K562 (cell line): ENCODE measurements at regions not wholly inside any gene's neighbourhood (a gene's known extent, or its start where the extent isn't known, plus 50 kb on each side); places are given as distances from the start of the nearest gene placed in this dataset.

Experiments used
- ATAC-seq: fragments of 200-7000 bp; cut with Tn5 transposase; 3 replicates; pipeline ENCODE4 v1.9.1; 2020; ENCODE audit warnings: moderate library complexity
- BruUV-seq: library from RNA; stranded (reverse); fragments of 400-500 nt; replicated peaks from 2 replicates; lab custom pipeline; 2021; lab: Mats Ljungman, UMichigan
- CTCF ChIA-PET: fragments of 300-600 bp; formaldehyde crosslinking; extraction: SDS; loops from one replicate; lab custom pipeline; 2021; ENCODE audit warnings: low intra/inter-chr PET ratio; lab: Yijun Ruan, JAX
- POLR2A ChIA-PET: fragments of 300-600, 350-650 bp; sonication (Branson Sonifier 250); formaldehyde crosslinking; extraction: SDS; loops from one replicate; lab custom pipeline; 2021; ENCODE audit warnings: antibody characterized with exemption, inconsistent platforms; lab: Yijun Ruan, JAX
- DNase-seq, 4 experiments: peaks; one replicate each; pipeline versions ENCODE4 v3.0.0 to v3.0.0-alpha.2; 2011 to 2018; ENCODE audit warnings: low spot score in 3 of 4, mixed read lengths in 3 of 4; ENCODE audit errors: extremely low read depth in 1 of 4
- FAIRE-seq: peaks from 2 replicates; lab custom pipeline; 2011; peaks lifted over from hg19 to GRCh38; lab: Jason Lieb, UNC
- H2AFZ ChIP-seq: 2 replicates; pipeline ENCODE4 v1.6.0; 2011; ENCODE audit warnings: low read depth, low read length, control low read depth, inconsistent platforms
- H3K27ac ChIP-seq: fragments of 200-600 bp; 3 replicates; pipeline ENCODE4 v1.8.0; 2011; ENCODE audit warnings: low read depth, mild to moderate bottlenecking, control low read depth, inconsistent platforms, low read length, moderate library complexity, mixed read lengths; ENCODE audit errors: extremely low read depth
- H3K27me3 ChIP-seq, 2 experiments: fragments of 300-600 bp in 1 of 2; 2 replicates in 1 of 2; 3 replicates in 1 of 2; pipeline versions ENCODE4 v1.6.0 to v1.8.0; 2011; ENCODE audit warnings: inconsistent platforms in 2 of 2, low read length in 2 of 2, mild to moderate bottlenecking in 1 of 2, mixed read lengths in 1 of 2, moderate library complexity in 1 of 2; ENCODE audit not compliant: control insufficient read depth in 2 of 2, insufficient read depth in 2 of 2
- H3K36me3 ChIP-seq: fragments of 300-600 bp; 3 replicates; pipeline ENCODE4 v1.8.0; 2011; ENCODE audit warnings: mild to moderate bottlenecking, low read length, inconsistent platforms; ENCODE audit not compliant: control insufficient read depth, insufficient read depth
- H3K4me1 ChIP-seq, 2 experiments: fragments of 200-600 bp in 1 of 2; replicated peaks in 1 of 2; 2 replicates in 1 of 2; 3 replicates in 1 of 2; pipeline versions ENCODE4 v1.5.1 to v1.8.0; 2011; ENCODE audit warnings: inconsistent platforms in 2 of 2, low read length in 2 of 2, mild to moderate bottlenecking in 1 of 2, mixed read lengths in 1 of 2, moderate library complexity in 1 of 2; ENCODE audit not compliant: control insufficient read depth in 2 of 2, insufficient read depth in 2 of 2
- H3K4me2 ChIP-seq: 2 replicates; pipeline ENCODE4 v1.6.1; 2011; ENCODE audit warnings: low read length, control low read depth, inconsistent platforms, mixed read lengths; ENCODE audit not compliant: insufficient read depth
- H3K4me3 ChIP-seq: fragments of 200-600 bp; sonication (generic), shearing (Covaris generic); 2 replicates; pipeline ENCODE4 v1.5.1; 2016; ENCODE audit warnings: control low read depth, inconsistent platforms
- H3K79me2 ChIP-seq: fragments of 200-600 bp; 3 replicates; pipeline ENCODE4 v1.8.0; 2011; ENCODE audit warnings: low read length, inconsistent platforms; ENCODE audit not compliant: control insufficient read depth, insufficient read depth
- H3K9ac ChIP-seq, 2 experiments: 2 replicates each; pipeline versions ENCODE4 v1.6.0 to v1.6.1; 2011; ENCODE audit warnings: low read depth in 2 of 2, low read length in 2 of 2, control low read depth in 1 of 2, inconsistent platforms in 1 of 2, mild to moderate bottlenecking in 1 of 2, mixed read lengths in 1 of 2; ENCODE audit not compliant: insufficient read depth in 1 of 2
- H3K9me1 ChIP-seq: one replicate; pipeline ENCODE4 v1.6.0; 2011; ENCODE audit warnings: inconsistent platforms, mild to moderate bottlenecking, low read length, moderate library complexity; ENCODE audit not compliant: control insufficient read depth, insufficient read depth
- H3K9me3 ChIP-seq: replicated peaks from 2 replicates; pipeline ENCODE4 v1.5.1; 2011; ENCODE audit warnings: low read depth, low read length, inconsistent platforms; ENCODE audit not compliant: control insufficient read depth, insufficient read depth
- H4K20me1 ChIP-seq: replicated peaks from 2 replicates; pipeline ENCODE4 v1.6.1; 2011; ENCODE audit warnings: low read length, inconsistent platforms, mixed read lengths; ENCODE audit not compliant: control insufficient read depth, insufficient read depth
- NONO ChIP-seq, 2 experiments: fragments of 200-400 bp in 1 of 2; fragments of 450-650 bp in 1 of 2; formaldehyde crosslinking in 1 of 2; IDR thresholded peaks; 2 replicates each; pipeline ENCODE4 v1.6.1; 2017; ENCODE audit warnings: low read depth in 2 of 2, mild to moderate bottlenecking in 2 of 2, moderate library complexity in 2 of 2, low read length in 1 of 2
- RAD21 ChIP-seq, 2 experiments: fragments of 250-450 bp in 1 of 2; fragments of 450-650 bp in 1 of 2; sonication (Bioruptor Pico) in 1 of 2; formaldehyde crosslinking in 1 of 2; IDR thresholded peaks in 1 of 2; conservative IDR thresholded peaks in 1 of 2; 2 replicates each; pipeline versions ENCODE4 v1.4.0 to v1.8.0; 2020 to 2022; ENCODE audit warnings: mild to moderate bottlenecking in 2 of 2, moderate library complexity in 1 of 2
- SIX5 ChIP-seq, 2 experiments: IDR thresholded peaks; 2 replicates each; pipeline ENCODE4 v1.6.1; 2011; ENCODE audit warnings: low read length in 2 of 2, borderline replicate concordance in 1 of 2, low read depth in 1 of 2, mild to moderate bottlenecking in 1 of 2, moderate library complexity in 1 of 2; ENCODE audit not compliant: insufficient read depth in 1 of 2
- TCFL5 ChIP-seq: fragments of 250-450 bp; sonication (Bioruptor Pico); conservative IDR thresholded peaks from 2 replicates; pipeline ENCODE4 v1.6.1; 2021; ENCODE audit warnings: mild to moderate bottlenecking, moderate library complexity, matching md5 sums
- XRCC3 ChIP-seq: fragments of 450-650 bp; IDR thresholded peaks from 2 replicates; pipeline ENCODE4 v1.6.1; 2017; ENCODE audit warnings: mild to moderate bottlenecking, moderate library complexity
- ZC3H8 ChIP-seq: fragments of 450-650 bp; IDR thresholded peaks from 2 replicates; pipeline ENCODE4 v1.6.1; 2017
- ZNF695 ChIP-seq: fragments of 450-650 bp; formaldehyde crosslinking; IDR thresholded peaks from 2 replicates; pipeline ENCODE4 v1.4.0; 2020; ENCODE audit warnings: mild to moderate bottlenecking, moderate library complexity
- WGBS: fragments of 100-300 bp; shearing (Covaris generic); methylation state at CpG from one replicate; pipeline ENCODE4 v1.1.6; 2016; ENCODE audit warnings: low coverage, mixed read lengths; ENCODE audit not compliant: insufficient coverage; ENCODE audit errors: missing lambda C conversion rate; 5-methylcytosine and 5-hydroxymethylcytosine counted together
- in situ Hi-C: fragments of 300-500 bp; cut with MboI; formaldehyde crosslinking; loops from 4 replicates; pipeline ENCODE4 v1.15.0; 2018; ENCODE audit warnings: inconsistent platforms, mixed read lengths
- intact Hi-C: fragments of 100-400 bp; cut with micrococcal nuclease; formaldehyde crosslinking; loops from 2 replicates; pipeline ENCODE4 v1.14.2; 2022
- TF ChIP-seq, protein P1 (sequence below), 2 experiments: fragments of 450-650 bp; formaldehyde crosslinking in 1 of 2; IDR thresholded peaks; 2 replicates each; pipeline versions ENCODE4 v1.4.0 to v1.6.1; 2014 to 2020; ENCODE audit warnings: mild to moderate bottlenecking in 2 of 2, borderline replicate concordance in 1 of 2, low read depth in 1 of 2
- TF ChIP-seq, protein P2 (sequence below), 3 experiments: IDR thresholded peaks in 2 of 3; conservative IDR thresholded peaks in 1 of 3; 2 replicates each; pipeline ENCODE4 v1.5.1; 2011 to 2012; ENCODE audit warnings: low read length in 3 of 3, mild to moderate bottlenecking in 3 of 3, control low read depth in 2 of 3, improper control_type of control experiment in 1 of 3, inconsistent platforms in 1 of 3, low read depth in 1 of 3, mixed read lengths in 1 of 3, moderate library complexity in 1 of 3; ENCODE audit not compliant: insufficient read depth in 2 of 3

DNA sequence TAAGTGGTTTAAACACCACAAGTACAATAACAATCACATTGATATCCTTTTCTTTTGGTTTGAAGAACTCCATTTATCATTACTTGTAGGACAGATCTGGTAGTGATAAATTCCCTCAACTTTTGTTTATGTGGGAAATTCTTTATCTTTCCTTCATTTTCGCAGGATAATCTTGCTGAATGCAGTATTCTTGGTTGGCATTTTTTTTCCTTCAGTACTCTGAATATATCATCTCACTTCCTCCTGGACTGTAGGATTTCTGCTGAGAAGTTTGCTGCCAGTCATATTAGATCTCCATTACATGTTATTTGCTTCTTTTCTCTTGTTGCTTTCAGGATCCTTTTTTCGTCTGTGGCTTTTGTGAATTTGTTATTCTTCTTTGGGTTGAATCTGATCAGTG, 179.0 kb upstream of the PLET1 start (continued):
- TF ChIP-seq NONO (IDR thresholded peaks at IDR 0.05; ENCODE audit: low read depth in 2 of 2, low read length in 1 of 2) (no peak), TCFL5 (CRISPR knock-in tag) (no peak), ZC3H8 (no peak), SIX5 (IDR thresholded peaks at IDR 0.05; ENCODE audit: borderline replicate concordance in 1 of 2, insufficient read depth in 1 of 2, low read depth in 1 of 2, low read length in 2 of 2) (no peak)

DNA sequence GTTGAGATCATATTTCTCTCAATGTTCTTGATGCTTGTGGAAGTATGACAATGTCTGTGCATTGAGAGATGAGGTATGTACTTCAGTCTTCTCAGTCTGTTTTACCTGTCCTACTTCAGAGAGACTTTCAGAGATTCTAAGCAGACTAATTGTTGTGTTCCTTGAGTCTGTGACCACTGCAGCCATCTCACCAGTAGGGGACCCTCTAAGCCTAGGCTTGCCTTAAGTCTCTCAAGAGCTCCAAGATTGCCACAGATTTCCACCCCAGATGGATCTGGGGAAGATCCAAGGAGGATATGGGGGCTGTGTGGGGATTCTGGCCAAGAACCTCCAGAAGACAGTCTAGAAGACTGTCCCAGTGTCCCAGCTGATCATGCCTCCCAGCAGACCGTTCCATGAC, 179.9 kb upstream of the PLET1 start:
- Histone ChIP-seq H3K27ac (no peak overlapping the region), H2AFZ (no peak overlapping the region), H4K20me1 (no peaks in the 10 kb centered on the region), H3K27me3 (no peaks in the 10 kb centered on the region), H3K36me3 (no peaks in the 10 kb centered on the region), H3K4me3 (no peak overlapping the region), H3K4me2 (no peak overlapping the region), H3K79me2 (no peaks in the 10 kb centered on the region), H3K4me1 (no peaks in the 10 kb centered on the region), H3K9me3 (no peaks in the 10 kb centered on the region), H3K9me1 (no peaks in the 10 kb centered on the region), H3K9ac (no peak overlapping the region)
- no TSS peak for BruUV-seq
- CTCF ChIA-PET, result no interaction called here
- POLR2A ChIA-PET, result interaction anchor here (0.7 kb wide), 1 partner anchor 115 kb away, joined by 3 read pairs; no protein-coding TSS in a partner anchor
- peak; percentile 48; the same call in 1 of the 3 replicates for ATAC-seq
- TF ChIP-seq ZNF695 (no peak), XRCC3 (no peak), RAD21 (CRISPR knock-in tag; conservative IDR thresholded peaks at IDR 0.05 in 1 of 2, IDR thresholded peaks at IDR 0.05 in 1 of 2) (peak in 1 of 2 experiments; percentile 33; a peak in 2 of 4 replicates)
- TF ChIP-seq, protein P1, sequence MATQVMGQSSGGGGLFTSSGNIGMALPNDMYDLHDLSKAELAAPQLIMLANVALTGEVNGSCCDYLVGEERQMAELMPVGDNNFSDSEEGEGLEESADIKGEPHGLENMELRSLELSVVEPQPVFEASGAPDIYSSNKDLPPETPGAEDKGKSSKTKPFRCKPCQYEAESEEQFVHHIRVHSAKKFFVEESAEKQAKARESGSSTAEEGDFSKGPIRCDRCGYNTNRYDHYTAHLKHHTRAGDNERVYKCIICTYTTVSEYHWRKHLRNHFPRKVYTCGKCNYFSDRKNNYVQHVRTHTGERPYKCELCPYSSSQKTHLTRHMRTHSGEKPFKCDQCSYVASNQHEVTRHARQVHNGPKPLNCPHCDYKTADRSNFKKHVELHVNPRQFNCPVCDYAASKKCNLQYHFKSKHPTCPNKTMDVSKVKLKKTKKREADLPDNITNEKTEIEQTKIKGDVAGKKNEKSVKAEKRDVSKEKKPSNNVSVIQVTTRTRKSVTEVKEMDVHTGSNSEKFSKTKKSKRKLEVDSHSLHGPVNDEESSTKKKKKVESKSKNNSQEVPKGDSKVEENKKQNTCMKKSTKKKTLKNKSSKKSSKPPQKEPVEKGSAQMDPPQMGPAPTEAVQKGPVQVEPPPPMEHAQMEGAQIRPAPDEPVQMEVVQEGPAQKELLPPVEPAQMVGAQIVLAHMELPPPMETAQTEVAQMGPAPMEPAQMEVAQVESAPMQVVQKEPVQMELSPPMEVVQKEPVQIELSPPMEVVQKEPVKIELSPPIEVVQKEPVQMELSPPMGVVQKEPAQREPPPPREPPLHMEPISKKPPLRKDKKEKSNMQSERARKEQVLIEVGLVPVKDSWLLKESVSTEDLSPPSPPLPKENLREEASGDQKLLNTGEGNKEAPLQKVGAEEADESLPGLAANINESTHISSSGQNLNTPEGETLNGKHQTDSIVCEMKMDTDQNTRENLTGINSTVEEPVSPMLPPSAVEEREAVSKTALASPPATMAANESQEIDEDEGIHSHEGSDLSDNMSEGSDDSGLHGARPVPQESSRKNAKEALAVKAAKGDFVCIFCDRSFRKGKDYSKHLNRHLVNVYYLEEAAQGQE (IDR thresholded peaks at IDR 0.05; ENCODE audit: borderline replicate concordance), result no peak
- TF ChIP-seq, protein P1 (CRISPR knock-in tag; IDR thresholded peaks at IDR 0.05; ENCODE audit: low read depth), result no peak
- TF ChIP-seq, protein P2, sequence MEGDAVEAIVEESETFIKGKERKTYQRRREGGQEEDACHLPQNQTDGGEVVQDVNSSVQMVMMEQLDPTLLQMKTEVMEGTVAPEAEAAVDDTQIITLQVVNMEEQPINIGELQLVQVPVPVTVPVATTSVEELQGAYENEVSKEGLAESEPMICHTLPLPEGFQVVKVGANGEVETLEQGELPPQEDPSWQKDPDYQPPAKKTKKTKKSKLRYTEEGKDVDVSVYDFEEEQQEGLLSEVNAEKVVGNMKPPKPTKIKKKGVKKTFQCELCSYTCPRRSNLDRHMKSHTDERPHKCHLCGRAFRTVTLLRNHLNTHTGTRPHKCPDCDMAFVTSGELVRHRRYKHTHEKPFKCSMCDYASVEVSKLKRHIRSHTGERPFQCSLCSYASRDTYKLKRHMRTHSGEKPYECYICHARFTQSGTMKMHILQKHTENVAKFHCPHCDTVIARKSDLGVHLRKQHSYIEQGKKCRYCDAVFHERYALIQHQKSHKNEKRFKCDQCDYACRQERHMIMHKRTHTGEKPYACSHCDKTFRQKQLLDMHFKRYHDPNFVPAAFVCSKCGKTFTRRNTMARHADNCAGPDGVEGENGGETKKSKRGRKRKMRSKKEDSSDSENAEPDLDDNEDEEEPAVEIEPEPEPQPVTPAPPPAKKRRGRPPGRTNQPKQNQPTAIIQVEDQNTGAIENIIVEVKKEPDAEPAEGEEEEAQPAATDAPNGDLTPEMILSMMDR (IDR thresholded peaks at IDR 0.05 in 2 of 3, conservative IDR thresholded peaks at IDR 0.05 in 1 of 3; ENCODE audit: insufficient read depth in 2 of 3, low read depth in 1 of 3, low read length in 3 of 3), result peak; percentile 41 to 53 (median 46); a peak in 3 of 6 replicates
- FAIRE-seq, result no peak
- peak in 2 of 4 experiments; percentile 10 to 18 for DNase-seq
- 0% methylated on average over 1 of the region's 1 CpG for WGBS
- in situ Hi-C loops (no loop called here), intact Hi-C loops (loop anchor here (5.0 kb wide), 1 partner anchor 117 kb away; no protein-coding TSS in a partner anchor)
